T-helper 22 cell (primary cell): ENCODE measurements at regions not wholly inside any gene's neighbourhood (a gene's known extent, or its start where the extent isn't known, plus 50 kb on each side); places are given as distances from the start of the nearest gene placed in this dataset.

ENCODE experiments used
- DNase-seq: peaks from one replicate; pipeline ENCODE4 v3.0.0-alpha.2; 2020; ENCODE audit warnings: low read depth

DNA sequence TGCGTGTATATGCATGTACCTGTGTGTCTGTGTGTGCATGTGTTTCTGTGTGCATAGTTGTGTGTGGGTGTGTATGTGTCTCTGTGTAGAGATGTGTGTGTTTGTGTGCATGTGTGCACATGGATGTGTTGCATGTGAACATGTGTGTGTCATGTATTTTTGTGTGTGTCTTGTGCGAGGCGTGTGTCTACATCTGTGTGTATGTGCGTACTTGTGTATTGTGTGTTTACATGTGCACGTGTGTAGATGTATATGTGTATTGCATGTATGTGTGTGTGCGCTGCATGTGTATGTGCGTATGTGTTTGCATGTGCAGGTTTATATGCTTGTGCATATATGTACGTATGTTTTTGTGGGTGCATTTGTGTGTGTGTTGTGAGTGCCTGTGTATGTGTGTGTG, 735.2 kb downstream of the GALR1 start:
- no peak for DNase-seq

DNA sequence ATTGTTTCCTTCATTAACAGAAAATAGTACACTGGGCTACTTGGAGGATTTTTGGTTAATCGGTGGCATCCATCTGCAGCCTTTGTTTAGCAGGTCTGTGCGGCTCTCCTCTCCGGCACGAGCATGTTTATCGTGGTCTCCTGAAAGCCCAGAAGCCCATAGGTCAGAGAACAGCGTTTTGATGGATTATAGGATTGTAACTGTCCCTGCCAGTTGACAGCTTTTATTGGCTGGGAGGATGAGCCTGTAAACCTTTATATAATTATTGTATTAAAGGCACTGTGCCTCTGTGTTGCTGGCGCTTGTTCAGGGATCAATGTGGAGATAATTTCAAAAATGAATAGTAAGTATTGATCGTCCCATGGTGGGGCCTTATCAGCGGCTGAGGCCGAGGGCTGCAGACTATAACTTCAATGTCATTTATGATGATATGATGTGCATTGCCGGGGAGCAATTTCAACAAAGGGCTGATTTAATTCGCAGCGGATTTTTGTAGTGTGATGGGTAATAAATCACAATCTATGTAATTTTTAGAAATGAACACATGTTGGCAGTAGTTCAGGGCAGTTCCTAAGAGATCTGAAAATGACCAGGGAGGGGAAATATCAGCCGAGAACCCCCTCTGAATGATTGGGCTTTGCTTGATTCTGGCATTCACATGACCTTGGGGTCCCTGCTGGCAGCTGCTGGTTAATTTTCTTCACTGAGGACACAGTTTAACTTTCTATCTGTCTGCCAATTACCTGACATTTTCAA, 736.1 kb downstream of the GALR1 start:
- DNase-seq, result no peak

DNA sequence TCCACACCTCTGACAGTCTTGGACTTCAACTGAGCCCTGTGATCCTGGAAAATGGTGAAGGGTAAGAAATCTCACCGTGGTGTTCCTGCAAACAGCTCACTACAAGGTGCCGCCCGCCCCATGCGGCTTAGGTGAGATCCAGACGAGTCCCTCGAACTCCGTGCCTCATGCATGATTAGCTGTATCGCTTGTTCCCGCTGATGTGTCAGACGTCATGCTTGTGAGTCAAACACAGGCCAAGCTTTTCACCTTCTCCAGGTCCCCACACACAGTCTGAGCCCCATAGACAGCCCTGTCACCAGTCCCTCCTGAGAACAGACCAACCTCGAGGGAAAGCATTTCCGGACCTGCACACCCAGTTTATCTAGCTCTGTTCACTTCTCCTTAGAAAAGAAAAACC, 740.5 kb downstream of the GALR1 start:
- DNase-seq, result no peak

DNA sequence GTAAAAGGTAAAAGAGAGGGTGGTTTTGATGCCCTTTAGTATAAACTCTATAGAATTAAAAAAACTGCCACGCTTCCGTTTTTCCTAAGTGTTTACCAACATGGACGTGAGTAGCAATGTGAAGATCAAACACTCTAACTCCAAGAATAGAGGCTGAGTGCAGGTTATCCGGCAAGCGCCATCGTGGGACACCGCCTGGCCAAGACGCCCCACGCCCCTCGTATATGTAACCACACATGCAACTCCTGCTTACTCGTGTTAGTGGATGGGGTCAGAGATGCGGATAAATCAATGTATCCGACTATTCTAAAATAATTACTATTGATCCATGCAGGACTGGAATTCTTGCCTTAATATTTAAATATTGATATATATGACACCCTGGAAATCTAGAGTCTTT, 741.3 kb downstream of the GALR1 start:
- no peak for DNase-seq

DNA sequence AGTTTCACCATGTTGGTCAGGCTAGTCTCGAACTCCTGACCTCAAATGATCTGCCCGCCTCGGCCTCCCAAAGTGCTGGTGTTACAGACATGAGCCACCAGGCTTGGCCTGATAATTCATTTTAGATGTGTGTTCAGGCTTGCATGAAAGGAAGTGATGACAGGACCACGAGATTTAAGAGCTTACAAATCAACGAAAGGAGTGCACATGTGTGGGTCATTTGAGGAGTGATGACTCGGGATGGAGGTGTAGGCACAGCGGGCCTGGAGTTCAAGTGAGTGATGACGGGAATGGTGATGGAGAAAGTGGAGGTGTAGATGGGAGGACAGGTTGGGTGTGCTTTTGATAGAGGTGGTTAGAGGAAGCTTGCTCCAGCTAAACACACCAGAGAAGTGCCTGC, 742.4 kb downstream of the GALR1 start:
- DNase-seq, result no peak

DNA sequence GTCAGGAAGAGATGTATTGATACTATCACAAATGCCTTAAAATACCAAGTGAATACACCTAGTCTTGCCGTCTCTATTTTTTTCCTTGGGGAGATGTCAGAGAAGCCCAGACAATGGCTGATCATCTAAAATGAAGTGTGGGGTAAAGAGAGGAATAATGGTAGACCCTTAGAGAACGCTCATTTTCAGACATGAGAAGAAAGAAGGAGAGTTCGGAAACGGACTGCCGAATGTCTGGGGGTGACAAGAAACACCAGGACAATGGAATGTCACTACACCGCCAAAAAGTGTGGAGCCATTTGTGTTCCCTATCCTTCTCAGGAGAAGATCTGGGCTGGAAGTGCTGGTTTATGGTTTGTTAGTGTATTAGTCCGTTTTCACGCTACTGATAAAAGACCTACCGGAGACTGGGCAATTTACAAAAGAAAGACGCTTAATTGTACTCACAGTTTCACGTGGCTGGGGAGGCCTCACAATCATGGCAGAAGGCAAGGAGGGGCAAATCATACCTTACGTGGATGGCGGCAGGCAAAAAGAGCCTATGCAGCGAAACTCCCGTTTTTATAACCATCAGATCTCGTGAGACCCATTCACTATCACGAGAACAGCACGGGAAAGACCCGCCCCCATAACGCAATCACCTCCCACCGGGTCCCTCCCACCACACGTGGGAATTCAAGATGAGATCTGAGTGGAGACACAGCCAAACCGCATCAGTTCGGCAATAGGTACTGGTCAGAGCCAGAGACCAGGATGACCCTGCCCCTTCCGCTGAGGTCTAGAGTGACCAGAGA, 743.7 kb downstream of the GALR1 start:
- no peak for DNase-seq

DNA sequence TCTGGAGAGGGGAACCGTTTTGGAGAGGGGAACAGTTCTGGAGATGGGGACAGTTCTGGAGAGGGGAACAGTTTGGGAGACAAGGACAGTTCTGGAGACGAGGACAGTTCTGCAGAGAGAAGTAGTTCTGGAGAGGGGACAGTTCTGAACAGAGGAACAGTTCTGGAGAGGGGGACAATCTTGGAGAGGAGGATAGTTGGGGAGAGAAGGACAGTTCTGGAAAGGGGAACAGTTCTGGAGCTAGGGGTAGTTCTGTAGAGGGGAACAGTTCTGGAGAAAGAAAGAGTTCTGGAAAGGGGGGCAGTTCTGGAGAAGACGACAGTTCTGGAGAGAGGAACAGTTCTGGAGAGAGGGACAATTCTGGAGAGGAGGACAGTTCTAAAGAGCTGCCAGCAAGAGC, 745.9 kb downstream of the GALR1 start:
- no peak for DNase-seq

DNA sequence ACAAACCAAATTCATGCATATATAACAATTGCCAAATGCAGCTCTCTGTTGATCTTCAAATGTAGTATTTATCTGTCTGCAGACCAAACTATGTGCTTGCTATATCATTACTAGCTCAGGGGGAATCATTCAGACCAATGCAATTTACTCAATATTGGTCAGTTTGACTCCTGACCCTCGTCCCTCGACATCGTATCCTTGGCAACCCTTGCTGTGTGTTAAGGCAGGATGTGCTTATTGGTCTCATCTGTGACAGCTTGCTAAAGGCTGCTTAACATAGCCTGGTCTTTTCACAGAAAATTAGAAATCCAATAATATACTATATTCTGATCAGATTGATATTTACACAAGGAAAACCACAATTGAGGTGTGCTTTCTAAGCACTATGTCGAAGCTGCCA, 747.1 kb downstream of the GALR1 start:
- no peak for DNase-seq

DNA sequence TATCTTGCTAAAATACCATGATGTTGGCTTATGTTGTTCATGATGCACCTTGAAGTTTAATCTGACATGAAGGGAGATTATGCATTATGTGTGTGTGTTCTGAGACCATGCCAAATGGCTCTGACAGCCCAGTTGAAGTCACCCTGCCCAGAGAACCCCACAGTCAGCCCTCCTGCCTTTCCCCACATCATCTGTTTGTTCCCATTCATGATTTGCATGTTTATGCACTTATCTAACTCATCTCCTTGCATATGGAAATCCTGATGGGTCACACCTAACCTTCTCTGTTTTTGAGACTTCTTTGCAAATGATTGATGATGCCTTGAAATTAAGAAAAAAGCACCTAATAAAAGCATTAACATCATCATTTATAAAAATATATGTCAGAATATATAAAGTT, 752.2 kb downstream of the GALR1 start:
- no peak for DNase-seq

DNA sequence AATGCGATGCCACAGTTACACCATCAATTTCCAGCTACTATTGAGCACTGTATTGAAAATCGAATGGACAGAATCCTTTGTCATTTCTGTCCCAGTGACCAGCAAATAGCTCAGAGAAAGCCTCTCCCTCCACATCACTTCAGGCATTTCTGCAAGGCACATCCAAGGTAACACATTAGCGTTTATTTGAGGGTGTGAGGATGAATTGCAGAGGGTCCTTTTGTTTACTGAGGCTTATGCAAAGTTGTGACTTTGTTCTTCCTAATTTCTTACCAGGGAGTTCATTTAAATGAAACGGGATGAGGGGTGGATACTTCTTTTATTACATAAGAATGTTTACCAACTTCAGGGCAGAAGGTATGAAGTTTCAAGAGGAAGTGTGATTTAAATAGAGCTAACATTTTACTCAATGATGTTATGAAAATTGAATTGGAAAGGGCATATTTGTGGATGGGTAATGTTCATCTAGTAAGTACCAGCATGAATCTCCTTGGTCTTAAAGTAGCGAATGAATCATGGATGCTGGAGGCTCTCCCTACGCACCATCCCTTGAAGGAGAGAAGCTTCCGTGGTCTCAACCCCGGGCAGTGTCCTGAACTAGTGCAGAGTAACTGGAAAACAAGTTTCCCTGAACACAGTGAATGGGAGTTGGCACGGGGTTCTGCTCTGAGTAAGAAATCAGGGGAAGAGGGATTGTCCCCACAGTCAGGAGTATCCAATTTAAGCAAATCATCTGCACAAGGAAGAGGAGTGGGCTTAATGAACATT, 756.5 kb downstream of the GALR1 start:
- no peak for DNase-seq

DNA sequence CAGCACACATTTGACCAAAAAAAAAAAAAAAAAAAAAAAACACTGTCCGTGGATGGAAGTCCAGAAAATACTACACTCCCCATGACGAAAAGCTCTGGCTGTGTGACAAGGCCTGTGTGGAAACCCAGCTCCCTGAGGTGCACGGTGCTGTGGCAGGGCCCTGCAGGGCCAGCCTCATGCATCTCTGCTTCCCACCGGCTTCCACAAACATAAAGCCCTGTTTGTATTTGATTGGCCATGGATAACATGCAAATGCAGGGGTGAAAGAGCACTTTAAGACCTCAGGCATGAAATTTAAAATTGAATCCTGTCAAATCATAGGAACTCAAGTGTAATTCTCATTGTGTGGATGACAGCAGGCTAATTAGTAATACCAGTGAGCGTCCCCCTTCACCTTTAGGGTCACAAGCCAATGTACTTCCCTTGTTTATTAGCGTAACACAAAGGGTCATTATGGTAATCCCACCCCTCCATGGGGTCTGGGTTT, 757.2 kb downstream of the GALR1 start:
- DNase-seq, result no peak

DNA sequence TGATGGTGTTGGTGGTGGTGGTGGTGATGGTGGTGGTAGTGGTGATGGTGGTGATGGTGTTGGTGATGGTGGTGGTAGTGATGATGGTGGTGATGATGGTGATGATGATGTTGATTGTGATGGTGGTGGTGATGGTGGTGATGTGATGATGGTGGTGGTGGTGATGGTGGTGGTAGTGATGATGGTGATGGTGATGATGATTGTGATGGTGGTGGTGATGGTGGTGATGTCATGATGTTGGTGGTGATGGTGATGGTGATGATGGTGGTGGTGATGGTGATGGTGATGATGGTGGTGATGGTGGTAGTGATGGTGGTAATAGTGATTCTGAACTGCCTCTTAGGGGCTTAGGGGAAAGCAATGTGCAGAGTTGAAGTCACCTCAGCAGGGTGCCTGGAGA, 760.7 kb downstream of the GALR1 start:
- DNase-seq, result no peak

DNA sequence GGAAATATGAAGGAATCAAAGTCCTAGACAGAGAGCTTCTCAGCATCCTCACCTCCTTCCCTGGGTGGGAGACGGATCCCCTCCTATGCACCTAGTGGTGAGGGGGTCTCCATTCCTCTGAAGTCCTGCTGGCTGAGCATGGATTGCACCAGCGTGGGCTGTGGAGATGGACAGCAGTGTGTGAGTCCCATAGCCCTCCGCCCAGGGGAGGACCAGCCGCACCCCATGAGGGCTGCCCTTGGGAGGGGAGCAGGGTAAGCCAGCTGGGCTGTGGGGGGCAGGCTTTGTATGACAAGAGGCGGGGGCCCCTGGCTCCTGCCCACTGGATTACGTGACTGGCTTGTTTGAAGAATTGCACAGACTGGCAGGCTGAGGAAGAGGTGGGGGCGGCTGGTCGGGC, 768.2 kb downstream of the GALR1 start:
- no peak for DNase-seq

DNA sequence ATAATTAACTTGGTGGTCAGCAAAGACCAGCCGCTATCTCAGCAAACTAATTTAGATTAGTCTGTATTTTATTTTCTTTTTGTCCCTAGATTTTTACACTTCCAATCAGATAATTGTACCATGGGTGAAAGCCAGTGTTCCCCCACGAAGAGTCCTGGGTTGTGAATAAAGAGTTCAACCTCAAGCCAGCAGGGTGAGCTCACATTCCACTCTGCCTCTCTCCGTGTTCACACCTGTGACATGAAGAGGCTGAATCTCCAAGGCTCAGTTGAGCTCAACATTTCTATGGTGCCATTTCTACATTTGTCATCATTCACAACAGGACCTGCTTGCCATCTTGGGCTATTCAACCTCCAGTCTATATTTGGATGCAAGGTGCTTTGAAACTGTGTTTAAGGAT, 771.5 kb downstream of the GALR1 start:
- no peak for DNase-seq

DNA sequence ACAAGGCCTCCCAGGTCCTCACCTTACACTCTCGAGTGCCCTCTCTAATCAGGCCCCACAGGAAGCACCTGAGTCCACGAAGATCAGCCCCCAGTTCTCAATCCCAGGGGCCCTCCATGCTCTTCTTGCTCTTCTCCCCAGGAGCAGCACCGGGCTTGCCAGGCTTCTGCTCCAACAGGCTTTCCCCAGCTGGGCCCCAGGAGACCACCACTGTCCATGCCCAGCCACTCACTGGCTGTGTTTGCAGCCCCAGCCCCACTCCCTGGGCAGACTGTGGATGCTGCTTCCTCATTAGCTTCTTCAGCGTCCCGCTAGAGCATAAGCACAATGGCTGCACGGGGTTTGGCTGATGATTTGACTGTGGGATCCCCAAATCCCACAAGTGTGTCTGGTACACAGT, 781.9 kb downstream of the GALR1 start:
- DNase-seq, result no peak

DNA sequence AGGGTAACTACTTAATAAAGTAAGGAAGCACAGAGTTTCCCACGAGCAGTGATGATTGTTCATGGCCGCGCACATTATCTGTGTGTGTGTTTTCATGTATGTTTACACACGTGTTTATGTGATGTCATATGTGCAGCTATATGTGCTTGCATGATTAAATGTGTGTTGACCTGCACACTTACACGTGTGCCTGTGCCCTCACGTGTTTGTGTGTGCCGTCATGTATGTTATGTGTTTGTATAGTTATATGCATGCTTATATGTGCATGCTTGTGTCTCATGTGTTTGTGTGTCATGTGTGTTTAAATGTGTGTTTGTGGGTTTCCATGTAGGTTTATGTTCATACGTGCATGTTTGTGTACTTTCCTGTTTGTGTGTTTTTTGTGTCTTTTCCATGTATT, 782.3 kb downstream of the GALR1 start:
- no peak for DNase-seq

DNA sequence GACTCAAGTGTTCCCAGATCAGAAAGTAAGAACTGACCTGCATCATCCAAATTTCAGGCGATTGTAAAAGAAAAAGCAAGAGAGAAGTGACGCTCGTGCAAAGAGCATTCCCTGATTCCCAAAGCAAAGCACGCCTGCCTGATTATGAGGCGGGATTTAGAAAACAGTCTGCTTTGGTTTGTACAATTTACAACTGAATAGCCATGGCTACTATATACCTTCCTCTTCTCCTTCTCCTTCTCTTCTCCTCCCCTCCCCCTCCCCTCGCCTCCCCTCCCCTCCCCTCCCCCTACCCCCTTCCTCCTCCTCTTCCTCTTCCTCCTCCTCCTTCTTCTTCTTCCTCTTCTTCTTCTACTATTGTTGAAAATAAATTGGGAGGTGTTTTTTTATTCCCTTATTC, 782.9 kb downstream of the GALR1 start:
- DNase-seq, result no peak

DNA sequence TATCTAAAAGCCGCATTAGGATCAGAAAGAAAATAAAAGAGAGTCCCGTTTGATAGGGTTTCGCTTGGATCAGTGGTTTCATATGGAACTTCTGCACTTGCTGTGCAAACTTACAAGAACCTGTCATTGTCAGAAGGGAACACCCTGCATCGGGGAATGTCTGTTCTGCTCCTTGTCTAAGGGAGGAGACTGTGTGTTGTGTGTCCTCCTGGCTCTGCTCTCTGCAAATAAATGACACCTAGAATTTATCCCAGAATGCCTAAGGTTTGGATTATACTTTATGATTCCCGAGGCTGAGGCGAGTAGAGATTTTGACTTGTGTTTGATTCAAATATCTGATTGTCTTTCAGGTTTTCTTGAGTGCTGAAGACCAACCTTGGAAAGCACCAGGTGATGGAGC, 785.1 kb downstream of the GALR1 start:
- DNase-seq, result no peak

DNA sequence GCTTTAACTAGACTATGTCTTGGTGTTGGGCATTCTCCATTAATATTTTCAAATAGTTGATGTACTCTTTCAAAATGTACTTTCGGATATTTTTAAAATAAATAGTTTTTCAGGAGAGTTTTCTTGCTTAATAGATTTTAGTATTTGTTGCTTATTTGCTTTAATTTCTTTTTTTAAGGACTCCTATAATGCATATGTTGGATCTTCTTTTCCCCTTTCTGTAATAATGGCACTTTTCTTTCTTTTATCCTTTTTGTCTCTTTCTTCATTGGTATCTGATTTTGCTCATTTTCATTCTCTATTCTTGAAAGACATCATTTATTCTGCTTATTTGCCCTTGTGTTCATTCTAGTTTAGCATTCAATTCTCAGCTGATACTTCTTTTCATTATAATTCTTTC, 791.6 kb downstream of the GALR1 start:
- DNase-seq, result no peak

DNA sequence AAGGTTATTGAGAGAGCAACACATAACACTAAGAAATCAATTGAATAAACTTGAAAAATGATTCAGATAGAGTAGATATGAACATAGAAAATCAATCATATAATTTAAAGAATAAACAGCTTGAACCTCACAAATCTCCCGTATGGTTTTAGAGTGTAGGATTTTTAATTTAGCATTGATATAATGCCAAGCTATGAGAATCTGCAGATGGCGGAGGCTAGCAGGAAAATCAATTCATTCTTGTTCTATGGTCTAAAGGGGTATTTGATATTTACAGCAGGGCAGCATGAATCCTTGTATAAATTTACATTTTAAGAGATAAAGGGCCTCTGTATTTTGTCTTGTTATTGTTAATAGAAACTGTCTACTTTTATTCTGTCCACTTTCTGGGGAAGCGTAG, 797.0 kb downstream of the GALR1 start:
- DNase-seq, result no peak

DNA sequence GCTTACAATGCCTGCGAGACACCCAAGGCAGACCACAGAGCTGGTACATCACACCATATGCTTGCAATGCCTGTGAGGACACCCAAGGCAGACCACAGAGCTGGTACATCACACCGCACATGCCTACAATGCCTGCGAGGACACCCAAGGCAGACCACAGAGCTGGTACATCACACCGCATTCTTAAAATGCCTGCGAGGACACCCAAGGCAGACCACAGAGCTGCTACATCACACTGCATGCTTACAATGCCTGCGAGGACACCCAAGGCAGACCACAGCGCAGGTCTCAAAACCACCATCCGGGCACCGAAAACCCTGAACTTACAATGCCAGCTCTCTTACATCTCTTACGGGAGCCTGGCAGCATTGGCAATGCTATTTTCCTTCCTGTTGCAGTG, 799.6 kb downstream of the GALR1 start:
- DNase-seq, result no peak

DNA sequence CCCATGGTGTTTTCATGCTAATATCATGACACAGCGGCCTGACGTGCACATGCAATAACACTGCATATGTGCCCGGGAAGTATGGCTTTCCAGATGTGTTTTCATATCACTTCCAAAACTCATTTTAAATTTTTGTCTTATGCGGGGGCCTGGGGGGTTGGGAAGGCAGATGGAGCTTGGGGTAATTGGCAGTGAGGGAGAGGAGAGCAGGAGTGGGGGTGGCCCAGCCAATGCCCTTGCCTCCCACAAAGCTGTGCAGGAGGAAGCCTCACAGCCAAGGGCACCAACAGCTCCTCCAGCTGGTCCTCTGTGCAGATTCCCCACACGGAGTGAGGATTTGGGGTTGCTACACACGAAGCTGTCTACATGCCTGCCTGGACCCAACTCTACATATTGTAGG, 805.2 kb downstream of the GALR1 start:
- DNase-seq, result no peak

DNA sequence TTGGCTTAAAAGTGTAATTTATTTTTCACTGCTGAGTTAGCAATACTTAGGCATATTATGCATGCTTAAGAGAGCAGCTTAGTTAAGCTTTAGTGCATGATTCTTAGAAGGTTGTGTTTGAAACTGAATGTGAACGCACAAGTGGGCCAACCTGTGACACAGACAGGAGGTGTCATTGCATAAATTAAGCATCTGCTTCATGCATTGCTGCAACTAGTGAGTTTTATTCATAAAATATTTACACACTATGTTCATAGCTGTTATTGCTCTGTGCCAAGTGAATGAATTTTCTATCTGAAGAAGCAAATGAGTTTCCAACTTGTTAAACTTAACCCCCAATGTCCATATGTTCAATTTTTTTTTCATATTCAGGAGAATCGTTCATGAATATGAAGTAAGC, 806.4 kb downstream of the GALR1 start:
- no peak for DNase-seq
